ENCODE measurements at regions not wholly inside any gene's neighbourhood (a gene's known extent, or its start where the extent isn't known, plus 50 kb on each side); places are given as distances from the start of the nearest gene placed in this dataset.
"Not testable (repeated sequence)": the region's sequence is repeated elsewhere in the genome, so short reads cannot be mapped to it uniquely, and the experiment has no call there.

DNA sequence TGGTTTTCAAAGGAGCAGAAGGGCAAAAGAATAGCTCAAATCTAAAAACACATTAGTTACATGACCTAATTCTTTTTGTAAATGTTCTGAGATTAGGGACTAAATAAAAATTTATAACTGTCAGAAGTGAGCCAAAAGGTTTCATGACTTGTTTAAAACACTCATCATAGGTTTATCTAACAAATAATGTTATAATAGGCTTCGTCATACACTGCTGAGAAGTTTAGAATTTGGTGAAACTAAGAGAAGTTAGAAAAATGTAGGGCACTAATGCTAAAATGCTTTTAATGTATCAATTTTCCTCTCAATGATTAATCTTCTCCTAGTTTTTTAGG lies 468.8 kb upstream of the CDIN1 start:
- TF ChIP-seq Cebpa-rat (IDR thresholded peaks at IDR 0.05), result no peak
- H3K27ac ChIP-seq, result no peak overlapping the region
- no peak overlapping the region for H3K9ac ChIP-seq
- no peak overlapping the region for H3K4me3 ChIP-seq
- H3K9me3 ChIP-seq, result no peaks in the 10 kb centered on the region
- H3K36me3 ChIP-seq, result no peaks in the 10 kb centered on the region
- no peaks in the 10 kb centered on the region for H3K27me3 ChIP-seq
- no peak overlapping the region for H3K4me2 ChIP-seq
- no peaks in the 10 kb centered on the region for H3K4me1 ChIP-seq
- no peaks in the 10 kb centered on the region for H4K20me1 ChIP-seq

DNA sequence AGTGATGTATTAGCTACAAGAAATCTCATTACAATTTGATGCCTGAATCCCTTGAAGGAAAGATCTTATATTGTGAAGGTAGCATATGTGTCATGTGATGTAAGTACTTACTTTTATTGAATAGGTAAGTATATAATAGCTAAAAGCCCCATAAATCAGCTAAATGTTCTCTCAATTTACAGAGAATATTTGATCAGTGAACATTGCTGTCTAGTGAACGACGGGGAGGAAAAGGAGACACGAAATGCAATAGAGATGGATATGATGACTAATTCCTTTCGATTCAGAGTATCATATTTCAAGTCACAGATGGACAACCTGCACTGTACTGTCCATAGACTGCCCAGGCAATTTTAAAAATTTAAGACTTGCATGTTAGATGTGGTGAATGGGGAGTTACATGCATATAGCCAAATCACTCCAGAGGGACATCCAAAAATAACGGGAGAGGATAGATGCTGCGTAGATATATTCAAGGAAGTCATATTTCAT lies 462.1 kb upstream of the CDIN1 start:
- Histone ChIP-seq H3K9ac (no peak overlapping the region), H3K27ac (no peak overlapping the region), H3K4me3 (no peak overlapping the region), H3K4me1 (no peaks in the 10 kb centered on the region), H3K9me3 (no peaks in the 10 kb centered on the region), H3K4me2 (no peak overlapping the region), H4K20me1 (no peaks in the 10 kb centered on the region), H3K36me3 (no peaks in the 10 kb centered on the region), H3K27me3 (no peaks in the 10 kb centered on the region)
- TF ChIP-seq Cebpa-rat (IDR thresholded peaks at IDR 0.05), result no peak

DNA sequence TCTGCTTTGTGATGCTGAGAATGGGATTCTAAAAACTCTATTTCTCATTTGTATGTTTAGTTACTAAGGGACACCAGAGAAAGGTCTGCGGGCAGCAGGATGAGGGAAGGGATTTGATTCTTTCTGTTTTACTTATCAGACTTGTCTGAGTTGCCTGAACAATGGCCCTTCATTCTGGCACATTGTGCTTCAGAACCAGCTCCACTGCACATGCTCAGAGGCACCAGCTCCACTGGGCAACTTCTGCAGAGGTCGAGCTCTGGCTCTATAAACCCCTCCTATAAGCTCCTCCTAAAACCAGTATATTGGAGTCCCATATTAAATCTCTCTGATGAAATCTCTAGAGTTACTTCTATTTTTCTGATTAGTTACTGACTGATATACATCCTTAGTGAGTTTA lies 453.2 kb upstream of the CDIN1 start:
- no peak for TF ChIP-seq Cebpa-rat (IDR thresholded peaks at IDR 0.05)
- H3K36me3 ChIP-seq, result no peaks in the 10 kb centered on the region
- no peak overlapping the region for H3K9ac ChIP-seq
- no peaks in the 10 kb centered on the region for H4K20me1 ChIP-seq
- H3K27ac ChIP-seq, result no peak overlapping the region
- no peak overlapping the region for H3K4me2 ChIP-seq
- no peaks in the 10 kb centered on the region for H3K9me3 ChIP-seq
- no peak overlapping the region for H3K4me3 ChIP-seq
- H3K27me3 ChIP-seq, result no peaks in the 10 kb centered on the region
- no peaks in the 10 kb centered on the region for H3K4me1 ChIP-seq

DNA sequence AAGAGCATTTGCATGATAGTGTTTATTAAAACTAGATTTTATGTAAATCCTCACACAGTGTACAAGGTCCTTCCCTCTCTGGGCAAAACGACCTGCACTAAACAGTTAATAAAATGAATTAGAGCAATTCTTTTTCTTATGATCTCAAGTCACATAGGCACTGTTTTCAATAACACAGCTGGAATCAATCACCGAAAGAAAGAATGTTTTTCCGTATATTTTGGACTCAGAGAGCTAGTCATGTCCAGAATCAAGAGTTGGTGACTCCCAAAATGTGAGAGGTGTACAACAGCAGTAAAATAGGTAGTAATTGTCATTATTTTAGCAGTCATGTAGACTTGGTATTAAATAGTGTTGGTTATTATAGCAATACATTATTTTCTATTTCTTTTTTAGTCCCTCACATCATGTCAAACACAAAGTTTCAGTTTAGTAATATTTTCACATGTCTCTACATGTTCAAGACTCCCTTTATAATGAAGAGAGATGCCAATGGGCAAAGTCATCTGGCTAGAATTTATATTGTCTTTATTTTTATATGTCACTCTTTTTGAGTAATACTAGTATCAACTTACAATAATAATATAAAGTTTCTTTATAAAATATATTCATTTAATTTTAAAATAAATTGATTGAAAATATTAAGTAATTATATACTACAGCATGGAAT lies 448.6 kb upstream of the CDIN1 start:
- H3K4me3 ChIP-seq, result no peak overlapping the region
- H4K20me1 ChIP-seq, result no peaks in the 10 kb centered on the region
- no peak for TF ChIP-seq Cebpa-rat (IDR thresholded peaks at IDR 0.05)
- no peak overlapping the region for H3K27ac ChIP-seq
- H3K4me1 ChIP-seq, result no peaks in the 10 kb centered on the region
- no peak overlapping the region for H3K4me2 ChIP-seq
- no peaks in the 10 kb centered on the region for H3K36me3 ChIP-seq
- no peaks in the 10 kb centered on the region for H3K27me3 ChIP-seq
- no peak overlapping the region for H3K9ac ChIP-seq
- no peaks in the 10 kb centered on the region for H3K9me3 ChIP-seq

DNA sequence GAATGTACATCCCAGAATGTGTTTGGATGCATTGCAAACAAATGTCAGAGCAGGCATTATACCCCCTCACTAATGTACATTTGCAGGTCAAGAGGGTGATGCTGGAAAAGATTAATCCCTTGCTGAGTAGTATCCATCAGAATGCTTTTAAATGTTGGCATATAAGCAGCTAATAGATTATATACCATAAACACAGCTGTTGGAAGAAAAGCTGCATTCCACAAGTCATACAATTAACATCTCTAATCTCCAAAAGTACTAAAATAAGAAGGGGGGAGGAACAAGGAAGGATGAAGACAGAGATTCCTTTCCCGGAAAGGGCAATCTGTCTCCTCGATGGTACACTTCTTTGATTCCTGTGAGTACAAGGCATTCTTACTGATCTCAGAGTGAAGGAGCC lies 445.7 kb upstream of the CDIN1 start:
- Histone ChIP-seq H3K4me3 (no peak overlapping the region), H3K4me1 (no peaks in the 10 kb centered on the region), H3K4me2 (no peak overlapping the region), H3K27ac (no peak overlapping the region), H3K9me3 (no peaks in the 10 kb centered on the region), H3K36me3 (no peaks in the 10 kb centered on the region), H4K20me1 (no peaks in the 10 kb centered on the region), H3K27me3 (no peaks in the 10 kb centered on the region), H3K9ac (no peak overlapping the region)
- TF ChIP-seq Cebpa-rat (IDR thresholded peaks at IDR 0.05), result no peak

DNA sequence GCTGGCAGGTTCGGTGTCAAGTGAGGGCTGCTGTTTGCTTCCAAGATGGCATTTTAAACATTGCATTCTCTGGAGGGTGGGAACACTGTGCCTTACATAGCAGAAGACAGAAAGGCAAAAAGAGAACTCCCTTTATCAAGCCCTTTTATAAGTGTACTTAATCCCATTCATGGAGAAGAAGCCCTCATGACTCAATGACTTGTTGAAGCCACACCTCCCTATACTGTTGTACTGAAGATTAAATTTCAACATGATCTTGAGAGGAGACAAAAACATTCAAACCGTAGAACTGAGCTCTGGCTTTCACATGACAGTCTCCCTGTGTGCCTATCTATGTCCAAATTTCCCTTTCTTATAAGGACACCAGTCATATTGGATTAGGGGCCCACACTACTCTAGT lies 443.4 kb upstream of the CDIN1 start:
- Histone ChIP-seq H4K20me1 (no peaks in the 10 kb centered on the region), H3K4me3 (no peak overlapping the region), H3K9ac (no peak overlapping the region), H3K36me3 (no peaks in the 10 kb centered on the region), H3K4me1 (no peaks in the 10 kb centered on the region), H3K4me2 (no peak overlapping the region), H3K9me3 (peaks cover 5% of the 10 kb centered on the region; the same call in 1 of the 2 replicates), H3K27me3 (no peaks in the 10 kb centered on the region), H3K27ac (no peak overlapping the region)
- no peak for TF ChIP-seq Cebpa-rat (IDR thresholded peaks at IDR 0.05)

DNA sequence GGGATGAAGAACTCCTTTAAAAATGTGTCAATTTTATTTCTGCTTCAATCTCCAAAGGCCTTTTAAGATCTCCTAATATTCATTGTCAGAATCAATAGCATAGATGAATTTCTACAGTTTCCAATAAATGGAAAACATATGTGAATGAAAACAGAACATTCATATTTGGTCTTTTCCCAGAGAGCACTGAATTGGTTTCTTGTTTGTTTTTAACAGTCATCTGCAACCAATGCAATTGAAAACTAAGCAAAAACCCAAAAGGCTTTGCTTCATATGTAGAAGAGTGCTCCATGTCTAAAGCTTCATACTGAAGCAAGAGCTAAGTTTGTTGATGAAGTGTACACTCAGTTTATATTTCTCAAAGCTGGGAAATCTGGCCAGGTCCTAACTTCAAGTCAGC lies 426.5 kb upstream of the CDIN1 start:
- no peak overlapping the region for H3K4me3 ChIP-seq
- H4K20me1 ChIP-seq, result no peaks in the 10 kb centered on the region
- no peaks in the 10 kb centered on the region for H3K27me3 ChIP-seq
- no peak overlapping the region for H3K4me2 ChIP-seq
- H3K4me1 ChIP-seq, result no peaks in the 10 kb centered on the region
- H3K9me3 ChIP-seq, result no peaks in the 10 kb centered on the region
- H3K9ac ChIP-seq, result no peak overlapping the region
- no peaks in the 10 kb centered on the region for H3K36me3 ChIP-seq
- H3K27ac ChIP-seq, result no peak overlapping the region
- no peak for TF ChIP-seq Cebpa-rat (IDR thresholded peaks at IDR 0.05)

DNA sequence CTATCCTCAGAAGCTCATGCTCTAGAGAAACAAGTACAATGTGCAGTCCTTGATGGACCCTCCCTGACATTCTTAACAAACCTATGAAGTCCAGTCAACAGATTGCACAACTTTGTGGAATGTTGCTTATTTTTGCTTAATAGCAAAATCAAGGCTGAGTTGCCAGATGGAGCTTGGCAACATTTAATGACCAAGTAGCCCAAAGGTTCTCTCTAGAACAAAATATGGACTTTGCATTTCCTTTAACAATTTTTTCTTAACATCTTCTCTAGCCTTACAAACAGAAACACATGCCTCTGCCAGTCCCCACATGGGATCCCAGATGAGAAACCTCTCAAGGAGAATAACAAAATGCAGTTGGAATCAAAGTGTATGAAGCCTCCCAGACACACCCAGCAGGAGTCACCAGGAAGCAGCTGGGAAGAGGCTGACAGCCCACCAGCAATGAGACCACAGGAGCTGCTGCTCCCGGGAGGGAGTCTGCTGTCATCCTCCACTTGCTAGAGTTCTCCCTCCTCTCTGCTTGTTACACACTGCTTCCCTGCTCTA lies 422.5 kb upstream of the CDIN1 start:
- no peaks in the 10 kb centered on the region for H3K27me3 ChIP-seq
- no peak overlapping the region for H3K9ac ChIP-seq
- H3K9me3 ChIP-seq, result no peaks in the 10 kb centered on the region
- no peaks in the 10 kb centered on the region for H4K20me1 ChIP-seq
- H3K27ac ChIP-seq, result no peak overlapping the region
- no peak for TF ChIP-seq Cebpa-rat (IDR thresholded peaks at IDR 0.05)
- no peak overlapping the region for H3K4me2 ChIP-seq
- no peak overlapping the region for H3K4me3 ChIP-seq
- no peaks in the 10 kb centered on the region for H3K36me3 ChIP-seq
- H3K4me1 ChIP-seq, result no peaks in the 10 kb centered on the region

DNA sequence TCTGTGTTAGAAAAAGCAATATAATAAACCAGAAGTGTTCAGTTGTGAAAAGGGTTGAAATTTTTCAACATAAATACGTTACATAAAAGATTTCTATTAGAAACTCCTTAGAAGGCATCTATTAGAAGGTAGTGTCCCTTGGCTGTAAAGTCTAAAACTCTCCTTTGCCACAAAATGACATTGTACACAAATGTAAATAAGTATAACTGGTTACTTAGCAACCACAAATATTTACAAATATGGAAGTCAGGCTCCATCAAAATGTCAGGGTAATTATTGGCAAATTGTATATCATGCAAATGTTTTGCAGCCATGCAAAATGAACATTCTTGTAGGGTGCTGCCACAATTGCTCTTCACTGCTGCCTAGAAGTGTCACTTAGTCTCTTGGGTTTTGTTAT lies 419.1 kb upstream of the CDIN1 start:
- Histone ChIP-seq H3K4me2 (no peak overlapping the region), H3K9me3 (no peaks in the 10 kb centered on the region), H3K4me1 (no peaks in the 10 kb centered on the region), H4K20me1 (no peaks in the 10 kb centered on the region), H3K9ac (no peak overlapping the region), H3K36me3 (no peaks in the 10 kb centered on the region), H3K4me3 (no peak overlapping the region), H3K27ac (no peak overlapping the region), H3K27me3 (no peaks in the 10 kb centered on the region)
- no peak for TF ChIP-seq Cebpa-rat (IDR thresholded peaks at IDR 0.05)

DNA sequence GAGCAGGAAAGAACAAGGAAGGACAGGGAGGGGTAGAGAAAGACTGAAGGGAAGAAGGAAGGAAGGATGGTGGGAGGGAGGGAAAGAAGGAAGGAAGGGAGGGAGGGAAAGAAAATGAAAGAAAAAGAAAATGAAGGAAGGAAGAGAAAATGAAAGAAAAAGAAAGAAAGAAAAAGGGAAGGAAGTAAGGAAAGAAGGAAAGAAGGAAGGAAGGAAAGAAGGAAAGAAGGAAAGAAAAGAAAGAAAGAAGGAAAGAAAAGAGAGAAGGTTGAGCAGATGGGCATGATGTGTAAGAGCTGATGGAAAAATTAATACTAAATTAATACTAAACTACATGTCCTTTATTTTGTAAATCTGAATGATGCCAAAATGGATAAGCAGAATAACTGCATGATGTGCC lies 418.3 kb upstream of the CDIN1 start:
- Histone ChIP-seq H3K9me3 (no peaks in the 10 kb centered on the region), H3K9ac (no peak overlapping the region), H3K4me3 (no peak overlapping the region), H3K4me1 (no peaks in the 10 kb centered on the region), H3K27me3 (no peaks in the 10 kb centered on the region), H3K27ac (no peak overlapping the region), H3K36me3 (no peaks in the 10 kb centered on the region), H3K4me2 (no peak overlapping the region), H4K20me1 (no peaks in the 10 kb centered on the region)
- no peak for TF ChIP-seq Cebpa-rat (IDR thresholded peaks at IDR 0.05)

DNA sequence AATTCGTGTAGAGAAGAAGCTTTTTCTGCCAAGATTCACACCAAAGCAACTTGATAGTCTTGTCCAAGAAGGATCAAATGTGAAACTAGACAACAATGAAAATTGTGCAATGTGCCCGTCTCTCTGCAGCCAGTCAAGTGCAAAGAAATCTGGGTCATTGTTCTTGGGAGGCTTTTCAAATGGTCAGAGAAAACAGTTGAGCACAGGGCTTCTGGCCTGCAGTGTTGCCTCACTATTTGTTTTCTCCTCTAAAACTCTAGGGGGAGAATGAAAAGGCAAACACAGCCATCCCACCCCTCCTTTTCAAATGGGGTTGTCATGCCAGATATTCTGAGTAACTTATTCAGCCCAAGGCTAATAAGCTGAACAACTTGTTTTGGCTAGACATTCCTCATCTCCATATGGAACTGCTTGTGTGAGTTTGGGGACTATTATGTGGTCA lies 417.6 kb upstream of the CDIN1 start:
- Histone ChIP-seq H3K9me3 (no peaks in the 10 kb centered on the region), H3K4me1 (no peaks in the 10 kb centered on the region), H3K27ac (no peak overlapping the region), H3K9ac (no peak overlapping the region), H3K27me3 (no peaks in the 10 kb centered on the region), H3K4me3 (no peak overlapping the region), H4K20me1 (no peaks in the 10 kb centered on the region), H3K4me2 (no peak overlapping the region), H3K36me3 (no peaks in the 10 kb centered on the region)
- TF ChIP-seq Cebpa-rat (IDR thresholded peaks at IDR 0.05), result no peak

DNA sequence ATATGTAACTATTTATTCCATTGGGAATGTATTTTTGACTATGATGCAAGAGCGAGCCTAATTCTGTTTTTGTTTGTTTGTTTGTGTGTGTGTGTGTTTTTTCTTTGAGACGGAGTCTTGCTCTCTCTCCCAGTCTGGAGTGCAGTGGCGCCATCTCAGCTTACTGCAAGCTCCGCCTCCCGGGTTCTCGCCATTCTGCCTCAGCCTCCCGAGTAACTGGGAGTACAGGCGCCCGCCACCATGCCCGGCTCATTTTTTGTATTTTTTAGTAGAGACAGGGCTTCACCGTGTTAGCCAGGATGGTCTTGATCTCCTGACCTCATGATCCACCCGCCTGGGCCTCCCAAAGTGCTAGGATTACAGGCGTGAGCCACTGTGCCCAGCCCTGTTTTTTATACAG lies 415.4 kb upstream of the CDIN1 start:
- not testable (repeated sequence) for H3K27me3 ChIP-seq, H3K9ac ChIP-seq, H3K4me3 ChIP-seq, H3K4me1 ChIP-seq, H3K36me3 ChIP-seq, H4K20me1 ChIP-seq, H3K9me3 ChIP-seq, H3K27ac ChIP-seq, H3K4me2 ChIP-seq
